ENCODE measurements at regions not wholly inside any gene's neighbourhood (a gene's known extent, or its start where the extent isn't known, plus 50 kb on each side); places are given as distances from the start of the nearest gene placed in this dataset.

- no peak for DNase-seq (ENCODE audit: low read depth in 4 of 4, low spot score in 3 of 4)
Observed at GRCh38 chr14:65794674-65795279, 382.2 kb downstream of the FUT8 start.

GRCh38 chr14:65798216-65798615 is 385.7 kb downstream of the FUT8 start:
- DNase-seq (ENCODE audit: low read depth in 4 of 4, low spot score in 3 of 4): no peak

GRCh38 chr14:65800694-65801093 is 388.2 kb downstream of the FUT8 start:
- DNase-seq (ENCODE audit: low read depth in 4 of 4, low spot score in 3 of 4): no peak

DNA sequence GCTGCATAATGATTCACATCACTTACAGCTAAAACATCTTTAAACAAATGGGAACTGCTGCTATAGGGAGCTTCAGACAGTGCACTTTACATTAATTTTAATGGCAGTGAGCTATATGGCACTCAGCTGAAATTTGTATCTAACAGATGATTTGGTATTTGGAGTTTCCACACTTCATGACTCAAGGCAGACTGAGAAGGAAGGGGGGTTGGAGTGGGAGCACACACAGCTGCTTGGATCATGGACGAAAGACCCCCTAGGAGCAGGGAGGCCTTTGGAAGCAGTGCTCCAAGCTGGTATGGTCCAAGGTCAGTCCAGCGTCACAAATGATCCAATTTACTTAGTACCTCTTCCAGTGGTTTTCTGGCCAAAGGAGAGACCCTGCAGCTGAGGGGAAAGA is 389.7 kb downstream of the FUT8 start:
- no peak for DNase-seq (ENCODE audit: low read depth in 4 of 4, low spot score in 3 of 4)

DNA sequence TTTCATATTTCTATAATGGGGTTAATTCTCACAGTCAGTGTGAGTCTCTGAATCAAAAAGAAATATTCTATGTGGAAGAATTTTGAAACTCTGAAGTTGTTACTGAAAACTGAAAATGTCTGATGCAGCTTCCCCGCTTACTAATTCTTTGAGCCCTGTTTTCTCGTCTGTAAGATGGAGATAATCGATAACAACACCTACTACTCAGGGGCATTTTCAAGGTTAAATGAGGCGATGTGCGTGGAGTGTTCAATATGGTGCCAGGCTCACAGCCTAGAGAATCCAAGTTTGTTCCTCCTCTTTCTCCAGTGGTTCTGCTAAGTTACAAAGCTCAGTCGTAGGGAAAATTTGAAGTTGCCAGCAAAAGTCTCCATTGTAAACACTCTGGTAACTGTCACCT is 391.4 kb downstream of the FUT8 start:
- no peak for DNase-seq (ENCODE audit: low read depth in 4 of 4, low spot score in 3 of 4)

DNA sequence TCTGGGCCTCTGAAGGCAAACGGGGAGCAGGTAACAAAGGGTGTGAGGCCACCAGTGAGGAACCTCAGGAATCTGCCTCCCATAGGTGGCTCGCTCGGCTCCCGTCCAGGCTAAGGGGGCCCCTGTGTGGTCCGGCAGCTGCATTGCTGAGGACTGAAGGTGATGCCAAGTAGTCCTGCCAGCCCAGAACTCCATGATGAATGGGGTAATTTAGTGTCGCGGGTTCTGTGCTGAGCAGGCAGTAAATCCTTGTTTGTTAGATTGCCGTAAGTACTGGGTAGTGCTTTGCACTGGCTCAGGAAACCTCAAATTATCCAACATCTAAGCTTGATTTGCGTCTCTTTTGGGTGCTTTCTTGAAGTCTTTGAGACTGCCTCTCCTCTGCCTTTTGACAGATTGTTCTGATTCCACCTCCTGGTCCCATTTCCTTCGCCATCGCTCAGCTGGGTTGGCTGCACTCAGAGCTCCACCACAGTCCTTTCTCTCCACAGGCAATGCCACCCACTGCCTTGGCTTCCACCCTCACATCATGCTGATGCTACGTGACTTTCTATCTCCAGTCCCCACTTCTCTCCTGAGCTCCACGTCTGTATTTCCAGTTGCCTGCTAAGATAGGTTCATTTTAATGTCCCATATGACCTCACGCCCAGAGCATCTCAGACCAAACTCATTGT is 392.0 kb downstream of the FUT8 start:
- DNase-seq (ENCODE audit: low read depth in 4 of 4, low spot score in 3 of 4): no peak

GRCh38 chr14:65805113-65805473 is 392.6 kb downstream of the FUT8 start:
- no peak for DNase-seq (ENCODE audit: low read depth in 4 of 4, low spot score in 3 of 4)

DNA sequence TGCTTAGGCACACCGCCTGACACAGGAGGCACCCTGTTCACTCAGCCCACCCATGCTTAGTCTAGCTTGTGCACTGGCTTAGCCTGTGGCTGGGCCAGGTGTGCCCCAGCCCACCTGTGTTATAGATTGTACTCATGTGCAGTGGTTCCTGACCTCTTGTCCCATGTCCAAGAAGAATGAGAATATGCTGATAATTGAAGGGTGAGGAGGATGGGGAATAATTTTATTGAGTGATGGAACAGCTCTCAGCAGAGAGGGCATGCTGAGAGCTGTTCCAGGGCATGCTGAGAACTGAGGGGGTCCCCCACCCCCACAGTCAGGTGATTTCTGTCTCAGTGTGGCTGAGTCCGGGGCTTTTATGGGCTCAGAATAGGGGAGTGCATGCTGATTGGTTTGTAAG is 395.9 kb downstream of the FUT8 start:
- no peak for DNase-seq (ENCODE audit: low read depth in 4 of 4, low spot score in 3 of 4)

- DNase-seq (ENCODE audit: low read depth in 4 of 4, low spot score in 3 of 4): no peak
Observed at GRCh38 chr14:65810322-65810721, 397.8 kb downstream of the FUT8 start.

DNA sequence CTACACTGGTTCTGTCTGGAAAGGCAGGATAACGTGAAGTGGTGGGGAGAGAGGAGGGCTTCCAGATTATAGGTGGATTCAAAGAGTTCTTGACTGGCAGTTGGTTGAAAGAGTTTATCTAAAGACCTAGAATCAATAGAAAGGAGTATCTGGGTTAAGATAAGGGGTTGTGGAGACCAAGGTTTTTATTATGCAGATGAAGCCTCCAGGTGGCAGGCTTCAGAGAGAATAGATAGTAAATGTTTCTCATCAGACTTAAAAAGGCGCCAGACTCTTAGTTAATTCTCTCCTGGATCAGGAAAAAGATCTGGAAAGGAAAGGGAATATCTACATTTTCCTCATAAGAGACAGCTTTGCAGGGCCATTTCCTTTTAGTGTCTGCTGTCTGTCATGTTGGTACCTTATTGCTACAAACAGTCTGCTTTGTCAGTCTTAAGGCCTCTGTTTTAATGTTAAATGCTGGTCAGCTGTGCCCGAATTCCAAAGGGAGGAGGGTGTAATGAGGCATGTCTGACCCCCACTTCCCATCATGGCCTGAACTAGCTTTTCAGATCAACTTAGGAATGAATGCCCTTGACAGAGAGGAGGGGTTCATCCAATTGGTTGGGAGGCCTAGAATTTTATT is 401.3 kb downstream of the FUT8 start:
- no peak for DNase-seq (ENCODE audit: low read depth in 4 of 4, low spot score in 3 of 4)

DNA sequence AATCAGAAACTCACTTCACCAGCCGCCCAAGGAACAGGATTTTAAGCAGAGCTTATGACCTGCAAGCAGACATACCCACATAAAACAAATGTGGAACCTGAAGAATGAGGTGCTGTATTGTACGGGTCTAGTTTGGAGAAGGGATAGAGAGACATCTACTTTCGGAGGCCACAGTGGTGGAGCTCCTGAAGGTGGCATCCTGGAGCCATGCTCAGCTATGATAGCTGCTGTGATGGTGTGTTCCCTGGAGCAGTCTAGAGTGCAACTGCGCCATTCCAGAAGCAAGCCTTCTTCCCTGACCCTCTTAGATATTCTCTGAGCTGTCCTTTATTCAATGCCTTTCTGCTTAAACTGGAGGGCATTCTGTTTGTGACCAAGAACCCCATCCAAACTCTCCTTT is 402.6 kb downstream of the FUT8 start:
- no peak for DNase-seq (ENCODE audit: low read depth in 4 of 4, low spot score in 3 of 4)

DNA sequence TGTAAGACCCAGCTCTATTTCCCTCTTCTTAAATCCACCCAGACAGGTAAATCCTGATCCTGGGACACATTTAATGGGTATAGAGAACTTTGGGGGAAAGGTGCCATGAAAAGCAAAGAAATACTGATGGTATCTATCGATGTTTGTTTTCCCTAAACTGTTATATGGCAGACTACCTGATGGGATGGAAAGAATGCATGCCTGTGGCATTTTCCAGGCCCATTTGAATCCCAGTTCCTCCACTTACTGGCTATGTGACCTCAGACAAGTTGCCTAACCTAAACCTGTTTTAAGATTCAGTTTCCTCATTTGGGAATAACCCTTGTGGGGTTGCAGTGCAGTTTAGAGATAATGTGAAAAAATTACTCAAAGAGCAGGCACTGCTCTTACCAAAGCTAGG is 404.5 kb downstream of the FUT8 start:
- no peak for DNase-seq (ENCODE audit: low read depth in 4 of 4, low spot score in 3 of 4)

DNA sequence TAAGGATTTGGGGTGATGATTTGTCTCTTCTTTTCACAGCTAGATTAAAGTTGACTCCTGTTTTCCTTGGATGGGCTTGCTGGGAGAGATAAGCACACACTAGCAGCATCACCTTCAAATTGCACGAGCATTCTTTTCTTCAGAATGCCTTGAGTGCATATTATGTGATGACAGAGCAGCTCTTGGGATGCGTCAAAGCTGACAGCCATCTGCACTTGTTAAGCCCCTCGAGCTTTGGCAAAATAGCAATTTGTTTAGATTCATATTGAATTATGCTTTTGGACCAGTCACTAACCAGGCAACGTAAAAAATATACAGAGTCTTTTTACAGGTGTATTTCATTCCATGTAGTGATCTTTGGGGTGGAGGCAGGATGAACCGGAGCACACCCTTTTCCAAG is 407.0 kb downstream of the FUT8 start:
- no peak for DNase-seq (ENCODE audit: low read depth in 4 of 4, low spot score in 3 of 4)

GRCh38 chr14:65821224-65821753 is 408.8 kb downstream of the FUT8 start:
- no peak for DNase-seq (ENCODE audit: low read depth in 4 of 4, low spot score in 3 of 4)

DNA sequence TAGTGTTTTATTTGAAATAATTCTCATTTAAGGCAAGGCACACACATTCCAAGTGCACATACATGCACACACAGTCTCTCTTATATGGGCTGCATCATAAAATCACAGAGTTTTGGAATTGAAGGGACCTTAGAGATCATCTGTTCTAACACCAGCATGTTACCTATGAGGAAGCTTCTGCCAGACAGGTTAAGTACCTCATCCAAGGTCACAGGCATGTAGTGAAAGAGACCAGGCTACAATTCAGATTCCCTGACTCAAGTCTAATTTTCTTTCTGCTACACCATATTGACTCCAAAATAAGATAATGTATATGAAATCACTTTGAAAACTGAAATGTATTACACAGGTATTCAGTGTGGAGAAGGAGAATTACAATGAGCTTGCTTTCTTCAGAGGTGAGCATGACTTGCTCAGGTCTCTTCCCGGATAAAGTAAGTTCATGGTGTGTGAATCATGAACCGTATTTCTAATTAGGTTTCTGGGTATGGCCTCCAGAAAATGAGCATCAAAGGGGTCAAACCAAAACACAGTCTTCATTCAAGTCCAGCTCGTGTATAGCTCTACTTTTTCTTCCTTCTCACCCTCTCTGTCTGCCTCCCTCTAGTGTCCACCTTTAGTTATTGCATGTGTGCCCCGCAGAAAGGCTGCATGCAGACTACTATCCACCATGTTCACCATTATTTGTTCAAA is 411.9 kb downstream of the FUT8 start:
- DNase-seq (ENCODE audit: low read depth in 4 of 4, low spot score in 3 of 4): peak in 3 of 4 donors; percentile 25 to 37 (median 26)

- DNase-seq (ENCODE audit: low read depth in 4 of 4, low spot score in 3 of 4): no peak
Observed at GRCh38 chr14:65824978-65825299, 412.4 kb downstream of the FUT8 start.

DNA sequence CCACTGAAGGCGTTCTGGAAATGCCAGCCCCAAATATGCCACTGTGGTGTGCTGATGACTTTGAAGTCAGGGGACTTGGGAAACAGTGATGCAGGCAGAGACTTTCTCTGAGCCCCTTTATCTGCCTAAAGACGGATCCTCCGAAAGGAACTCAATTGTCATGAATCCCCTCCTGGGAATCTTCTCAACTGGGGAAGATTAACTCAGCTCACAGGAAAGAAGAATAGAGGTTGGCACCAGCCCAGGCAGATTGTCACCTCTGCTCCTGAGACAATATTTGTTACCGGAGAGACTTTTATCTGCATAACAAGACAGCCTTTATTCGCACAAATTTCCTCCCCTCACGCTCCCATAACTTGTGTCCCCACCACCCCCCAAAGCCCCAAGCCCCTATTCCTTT is 414.4 kb downstream of the FUT8 start:
- no peak for DNase-seq (ENCODE audit: low read depth in 4 of 4, low spot score in 3 of 4)

- no peak for DNase-seq (ENCODE audit: low read depth in 4 of 4, low spot score in 3 of 4)
Observed at GRCh38 chr14:65827520-65827919, 415.0 kb downstream of the FUT8 start.

GRCh38 chr14:65828396-65828795 is 415.9 kb downstream of the FUT8 start:
- no peak for DNase-seq (ENCODE audit: low read depth in 4 of 4, low spot score in 3 of 4)

- DNase-seq (ENCODE audit: low read depth in 4 of 4, low spot score in 3 of 4): peak in 2 of 4 donors; percentile 14 to 23
Observed at GRCh38 chr14:65832431-65833266, 420.1 kb downstream of the FUT8 start.

All from left renal pelvis (tissue), 4 donors.